Astrocyte (in vitro differentiated cells and primary cell): ENCODE measurements at regions not wholly inside any gene's neighbourhood (a gene's known extent, or its start where the extent isn't known, plus 50 kb on each side); places are given as distances from the start of the nearest gene placed in this dataset.
"Not testable (repeated sequence)": the region's sequence is repeated elsewhere in the genome, so short reads cannot be mapped to it uniquely, and the experiment has no call there.

Experiments
- DNase-seq: peaks from one replicate; pipeline ENCODE4 v3.0.0-alpha.2; 2010; ENCODE audit warnings: low read depth
- FAIRE-seq: peaks from 2 replicates; lab custom pipeline; 2011; peaks lifted over from hg19 to GRCh38; lab: Jason Lieb, UNC
- H2AFZ ChIP-seq: 2 replicates; pipeline ENCODE4 v1.6.0; 2012; ENCODE audit warnings: low read depth, low read length, inconsistent platforms
- H3K27ac ChIP-seq: 2 replicates; pipeline ENCODE4 v1.5.1; 2011; ENCODE audit warnings: low read depth, low read length, inconsistent platforms
- H3K27me3 ChIP-seq: 2 replicates; pipeline ENCODE4 v1.6.0; 2011; ENCODE audit warnings: low read length, inconsistent platforms; ENCODE audit not compliant: insufficient read depth
- H3K36me3 ChIP-seq: 2 replicates; pipeline ENCODE4 v1.5.1; 2011; ENCODE audit warnings: low read length, inconsistent platforms; ENCODE audit not compliant: insufficient read depth
- H3K4me1 ChIP-seq: 2 replicates; pipeline ENCODE4 v1.5.1; 2011; ENCODE audit warnings: low read length, inconsistent platforms; ENCODE audit not compliant: insufficient read depth
- H3K4me2 ChIP-seq: 2 replicates; pipeline ENCODE4 v1.6.0; 2012; ENCODE audit warnings: low read length, inconsistent platforms
- H3K4me3 ChIP-seq: 2 replicates; pipeline ENCODE4 v1.5.1; 2011; ENCODE audit warnings: low read depth, mild to moderate bottlenecking, low read length, inconsistent platforms; ENCODE audit not compliant: insufficient read depth
- H3K79me2 ChIP-seq: 2 replicates; pipeline ENCODE4 v1.6.0; 2012; ENCODE audit warnings: mild to moderate bottlenecking, low read length, inconsistent platforms; ENCODE audit not compliant: insufficient read depth
- H3K9ac ChIP-seq: 2 replicates; pipeline ENCODE4 v1.6.0; 2012; ENCODE audit warnings: mild to moderate bottlenecking, low read length, inconsistent platforms
- H3K9me3 ChIP-seq: 2 replicates; pipeline ENCODE4 v1.5.1; 2012; ENCODE audit warnings: low read depth, mild to moderate bottlenecking, low read length, inconsistent platforms; ENCODE audit not compliant: insufficient read depth
- H4K20me1 ChIP-seq: 2 replicates; pipeline ENCODE4 v1.6.0; 2012; ENCODE audit warnings: low read length, inconsistent platforms; ENCODE audit not compliant: insufficient read depth
- H3K27ac Mint-ChIP-seq: one replicate; pipeline ENCODE4 v1.8.0; 2021; ENCODE audit warnings: mild to moderate bottlenecking, mixed read lengths; ENCODE audit not compliant: unreplicated experiment
- H3K27me3 Mint-ChIP-seq: one replicate; pipeline ENCODE4 v1.8.0; 2021; ENCODE audit warnings: low read depth, mixed read lengths; ENCODE audit not compliant: unreplicated experiment
- H3K36me3 Mint-ChIP-seq: one replicate; pipeline ENCODE4 v1.8.0; 2021; ENCODE audit warnings: low read depth, mixed read lengths; ENCODE audit not compliant: unreplicated experiment
- H3K4me1 Mint-ChIP-seq: one replicate; pipeline ENCODE4 v1.8.0; 2021; ENCODE audit warnings: low read depth, mixed read lengths; ENCODE audit not compliant: unreplicated experiment
- H3K4me3 Mint-ChIP-seq: one replicate; pipeline ENCODE4 v1.8.0; 2021; ENCODE audit warnings: mild to moderate bottlenecking, moderate library complexity, mixed read lengths; ENCODE audit not compliant: unreplicated experiment
- H3K9me3 Mint-ChIP-seq: one replicate; pipeline ENCODE4 v1.8.0; 2021; ENCODE audit warnings: mild to moderate bottlenecking, mixed read lengths; ENCODE audit not compliant: unreplicated experiment
- CTCF ChIP-seq: IDR thresholded peaks from 2 replicates; pipeline ENCODE4 v1.5.1; 2011; ENCODE audit warnings: low read depth, mild to moderate bottlenecking, inconsistent platforms, low read length, moderate library complexity; ENCODE audit not compliant: insufficient read depth
- EZH2 ChIP-seq: IDR thresholded peaks from 2 replicates; pipeline ENCODE4 v1.6.1; 2012; ENCODE audit warnings: mild to moderate bottlenecking, low read length, inconsistent platforms; ENCODE audit not compliant: insufficient read depth

DNA sequence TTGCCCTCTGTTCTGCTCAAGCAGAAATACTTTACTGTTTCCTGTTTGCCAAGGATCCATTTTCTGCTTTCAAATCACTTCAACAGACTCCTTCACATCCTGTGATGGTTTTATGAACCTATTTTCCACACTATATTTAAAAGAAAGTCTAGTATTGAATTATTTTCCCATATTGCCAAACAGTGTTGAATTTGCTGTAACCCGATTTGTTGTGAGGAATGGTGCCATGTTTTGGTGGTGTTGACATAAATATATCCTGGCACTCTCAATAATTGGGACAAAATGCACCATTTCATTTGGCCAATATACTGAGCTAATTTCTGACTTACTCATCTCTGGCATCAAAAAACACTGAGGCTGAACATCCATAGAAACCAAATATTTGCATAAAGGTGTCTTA lies 615.4 kb upstream of the SEMA3D start:
- no peak overlapping the region for H3K27ac Mint-ChIP-seq
- no peaks in the 10 kb centered on the region for H3K27me3 Mint-ChIP-seq
- TF ChIP-seq CTCF = no peak
- no peak for TF ChIP-seq EZH2
- Histone ChIP-seq H3K4me2 (no peak overlapping the region), H3K36me3 (no peaks in the 10 kb centered on the region), H3K4me3 (no peak overlapping the region), H3K9me3 (no peaks in the 10 kb centered on the region), H3K27ac (no peak overlapping the region), H4K20me1 (no peaks in the 10 kb centered on the region), H3K9ac (no peak overlapping the region), H3K27me3 (no peaks in the 10 kb centered on the region), H3K4me1 (no peaks in the 10 kb centered on the region), H3K79me2 (no peaks in the 10 kb centered on the region), H2AFZ (no peak overlapping the region)
- H3K4me3 Mint-ChIP-seq = no peak overlapping the region
- no peaks in the 10 kb centered on the region for H3K4me1 Mint-ChIP-seq
- H3K36me3 Mint-ChIP-seq = no peaks in the 10 kb centered on the region
- H3K9me3 Mint-ChIP-seq = no peaks in the 10 kb centered on the region
- FAIRE-seq = no peak
- no peak for DNase-seq

DNA sequence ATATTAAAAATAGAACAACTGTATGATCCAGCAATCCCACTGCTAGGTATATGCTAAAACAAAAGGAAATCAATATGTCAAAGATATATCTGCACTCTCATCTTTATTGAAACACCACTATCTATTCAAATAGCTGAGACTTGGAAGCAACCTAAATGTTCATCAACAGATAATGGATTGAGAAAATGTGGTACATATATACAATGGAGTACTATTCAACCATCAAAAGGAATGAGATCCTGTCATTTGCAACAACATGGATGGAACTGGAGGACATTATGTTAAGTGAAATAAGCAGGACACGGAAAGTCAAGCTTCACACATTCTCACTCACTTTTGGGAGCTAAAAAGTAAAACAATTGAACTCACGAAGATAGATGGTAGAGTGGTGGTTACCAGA lies 610.1 kb upstream of the SEMA3D start:
- Histone ChIP-seq H3K4me3 (no peak overlapping the region), H3K27me3 (no peaks in the 10 kb centered on the region), H2AFZ (no peak overlapping the region), H3K4me2 (no peak overlapping the region), H3K27ac (no peak overlapping the region), H3K9ac (no peak overlapping the region), H3K36me3 (no peaks in the 10 kb centered on the region), H3K4me1 (no peaks in the 10 kb centered on the region), H3K9me3 (no peaks in the 10 kb centered on the region), H3K79me2 (no peaks in the 10 kb centered on the region), H4K20me1 (no peaks in the 10 kb centered on the region)
- no peaks in the 10 kb centered on the region for H3K27me3 Mint-ChIP-seq
- TF ChIP-seq EZH2 (no peak), CTCF (no peak)
- H3K4me3 Mint-ChIP-seq = no peak overlapping the region
- H3K36me3 Mint-ChIP-seq = no peaks in the 10 kb centered on the region
- H3K27ac Mint-ChIP-seq = no peak overlapping the region
- FAIRE-seq (no peak), DNase-seq (no peak)
- H3K9me3 Mint-ChIP-seq = peaks cover 4% of the 10 kb centered on the region
- no peaks in the 10 kb centered on the region for H3K4me1 Mint-ChIP-seq

GRCh38 chr7:85791098-85791497 lies 604.2 kb upstream of the SEMA3D start:
- not testable (repeated sequence) for DNase-seq, H3K9me3 ChIP-seq, H3K9ac ChIP-seq, H3K79me2 ChIP-seq, H3K27ac Mint-ChIP-seq, H3K27me3 ChIP-seq, H3K36me3 Mint-ChIP-seq, H3K36me3 ChIP-seq, H4K20me1 ChIP-seq, H3K4me3 Mint-ChIP-seq, FAIRE-seq, H3K4me1 Mint-ChIP-seq, H3K4me2 ChIP-seq, H2AFZ ChIP-seq, H3K4me3 ChIP-seq, H3K27ac ChIP-seq, H3K9me3 Mint-ChIP-seq, H3K27me3 Mint-ChIP-seq, H3K4me1 ChIP-seq
